Left ventricle myocardium superior (tissue), 1 donor: ENCODE measurements at regions not wholly inside any gene's neighbourhood (a gene's known extent, or its start where the extent isn't known, plus 50 kb on each side); places are given as distances from the start of the nearest gene placed in this dataset.
"Not testable (repeated sequence)": the region's sequence is repeated elsewhere in the genome, so short reads cannot be mapped to it uniquely, and the experiment has no call there.

Source experiments
- ATAC-seq: fragments of 200-7000 bp; cut with Tn5 transposase; one replicate; pipeline ENCODE4 v1.9.1; 2020; ENCODE audit warnings: mild to moderate bottlenecking, moderate library complexity
- DNase-seq: peaks from one replicate; pipeline ENCODE4 v3.0.0-alpha.2; 2020
- intact Hi-C: fragments of 100-400 bp; cut with micrococcal nuclease; formaldehyde crosslinking; loops from one replicate; pipeline ENCODE4 v1.11.0; 2022
- donor health status: DM: no; HTN: yes; CAD: no; lungs with severe emphysema.

GRCh38 chr1:104125970-104126369 lies 376.3 kb downstream of the AMY1C start:
- no peak for DNase-seq
- intact Hi-C loops: no loop called here
- no peak for ATAC-seq

GRCh38 chr1:104132382-104132973 lies 382.8 kb downstream of the AMY1C start:
- intact Hi-C loops: no loop called here
- ATAC-seq (no peak), DNase-seq (no peak)

- DNase-seq, ATAC-seq, intact Hi-C loops: not testable (repeated sequence)
Measured at GRCh38 chr1:104135036-104135435, 385.3 kb downstream of the AMY1C start.

GRCh38 chr1:104136621-104137020 lies 386.9 kb downstream of the AMY1C start:
- intact Hi-C loops: no loop called here
- no peak for ATAC-seq
- no peak for DNase-seq

- DNase-seq: no peak
- ATAC-seq: no peak
- intact Hi-C loops: no loop called here
Measured at GRCh38 chr1:104156738-104157137, 407.0 kb downstream of the AMY1C start.

- DNase-seq: no peak
- no peak for ATAC-seq
- intact Hi-C loops: no loop called here
Measured at GRCh38 chr1:104163912-104164476, 414.3 kb downstream of the AMY1C start.

GRCh38 chr1:104172243-104172681 lies 422.6 kb downstream of the AMY1C start:
- ATAC-seq: no peak
- intact Hi-C loops: no loop called here
- DNase-seq: no peak

- ATAC-seq (no peak), DNase-seq (no peak)
- intact Hi-C loops: no loop called here
Measured at GRCh38 chr1:104182251-104182650, 432.6 kb downstream of the AMY1C start.

- DNase-seq (no peak), ATAC-seq (no peak)
- intact Hi-C loops: no loop called here
Measured at GRCh38 chr1:104189207-104189606, 439.5 kb downstream of the AMY1C start.

- intact Hi-C loops: no loop called here
- ATAC-seq (no peak), DNase-seq (no peak)
Measured at GRCh38 chr1:104190821-104191220, 441.1 kb downstream of the AMY1C start.

GRCh38 chr1:104195395-104195794 lies 445.7 kb downstream of the AMY1C start:
- no peak for DNase-seq
- intact Hi-C loops: no loop called here
- ATAC-seq: no peak

- intact Hi-C loops: no loop called here
- ATAC-seq: no peak
- no peak for DNase-seq
Measured at GRCh38 chr1:104196136-104196535, 446.4 kb downstream of the AMY1C start.

GRCh38 chr1:104197516-104197915 lies 447.8 kb downstream of the AMY1C start:
- DNase-seq: no peak
- intact Hi-C loops: no loop called here
- no peak for ATAC-seq

GRCh38 chr1:104212239-104212638 lies 462.5 kb downstream of the AMY1C start:
- no peak for ATAC-seq
- no peak for DNase-seq
- intact Hi-C loops: no loop called here

GRCh38 chr1:104217395-104217986 lies 467.8 kb downstream of the AMY1C start:
- DNase-seq, intact Hi-C loops: not testable (repeated sequence)

GRCh38 chr1:104229860-104230259 lies 480.2 kb downstream of the AMY1C start:
- no peak for ATAC-seq
- DNase-seq: no peak
- intact Hi-C loops: no loop called here

More at GRCh38 chr1:104217395-104217986, 467.8 kb downstream of the AMY1C start:
- ATAC-seq: not testable (repeated sequence)

GRCh38 chr1:104231676-104232075 lies 482.0 kb downstream of the AMY1C start:
- DNase-seq (no peak), ATAC-seq (no peak)
- intact Hi-C loops: no loop called here

GRCh38 chr1:104235141-104235540 lies 485.4 kb downstream of the AMY1C start:
- DNase-seq: no peak
- no peak for ATAC-seq
- intact Hi-C loops: no loop called here

GRCh38 chr1:104238991-104239390 lies 489.3 kb downstream of the AMY1C start:
- intact Hi-C loops: no loop called here
- DNase-seq: no peak
- no peak for ATAC-seq

GRCh38 chr1:104248385-104248784 lies 498.7 kb downstream of the AMY1C start:
- ATAC-seq: no peak
- intact Hi-C loops: no loop called here

GRCh38 chr1:104259481-104259880 lies 509.8 kb downstream of the AMY1C start:
- DNase-seq (no peak), ATAC-seq (no peak)
- intact Hi-C loops: no loop called here

More at GRCh38 chr1:104248385-104248784, 498.7 kb downstream of the AMY1C start:
- no peak for DNase-seq
